ENCODE measurements at regions not wholly inside any gene's neighbourhood (a gene's known extent, or its start where the extent isn't known, plus 50 kb on each side); places are given as distances from the start of the nearest gene placed in this dataset.

GRCh38 chr9:131798246-131798645 is 58.4 kb upstream of the RAPGEF1 start:
- DNase-seq = no peak
- no peak for TF ChIP-seq CTCF (IDR thresholded peaks at IDR 0.05)
- no peaks in the 10 kb centered on the region for H3K4me1 Mint-ChIP-seq (ENCODE audit: low read depth)
- no peaks in the 10 kb centered on the region for H3K9me3 Mint-ChIP-seq
- H3K36me3 Mint-ChIP-seq (ENCODE audit: low read depth) = no peaks in the 10 kb centered on the region
- H3K27ac Mint-ChIP-seq = no peak overlapping the region
- peaks cover 51% of the 10 kb centered on the region for H3K27me3 Mint-ChIP-seq (ENCODE audit: insufficient read depth)
- no peak overlapping the region for H3K4me3 Mint-ChIP-seq

- peaks cover 5% of the 10 kb centered on the region; the same call in 1 of the 2 replicates for H3K36me3 Mint-ChIP-seq (ENCODE audit: low read depth)
- peaks cover 60% of the 10 kb centered on the region for H3K27me3 Mint-ChIP-seq (ENCODE audit: insufficient read depth)
- peaks cover 3% of the 10 kb centered on the region; the same call in 1 of the 2 replicates for H3K9me3 Mint-ChIP-seq
- H3K4me1 Mint-ChIP-seq (ENCODE audit: low read depth) = no peaks in the 10 kb centered on the region
- DNase-seq = no peak
- H3K27ac Mint-ChIP-seq = no peak overlapping the region
- TF ChIP-seq CTCF (IDR thresholded peaks at IDR 0.05) = no peak
- H3K4me3 Mint-ChIP-seq = no peak overlapping the region
Measured at GRCh38 chr9:131794393-131794792, 54.5 kb upstream of the RAPGEF1 start.

- no peak for DNase-seq
- Mint-ChIP-seq H3K9me3 (peaks cover 3% of the 10 kb centered on the region; the same call in 1 of the 2 replicates), H3K36me3 (ENCODE audit: low read depth) (peaks cover 5% of the 10 kb centered on the region; the same call in 1 of the 2 replicates), H3K4me1 (ENCODE audit: low read depth) (no peaks in the 10 kb centered on the region), H3K27ac (no peak overlapping the region), H3K4me3 (no peak overlapping the region), H3K27me3 (ENCODE audit: insufficient read depth) (peaks cover 60% of the 10 kb centered on the region)
- no peak for TF ChIP-seq CTCF (IDR thresholded peaks at IDR 0.05)
Measured at GRCh38 chr9:131791542-131792254, 51.8 kb upstream of the RAPGEF1 start.

Measured in HFFc6 (cell line).